ENCODE measurements at regions not wholly inside any gene's neighbourhood (a gene's known extent, or its start where the extent isn't known, plus 50 kb on each side); places are given as distances from the start of the nearest gene placed in this dataset.

GRCh38 chrX:45815441-45815840, 614.8 kb upstream of the DIPK2B start:
- Histone ChIP-seq H3K4me1 (ENCODE audit: insufficient read depth, low read length) (no peaks in the 10 kb centered on the region), H3K79me2 (ENCODE audit: insufficient read depth, low read length) (peaks cover 17% of the 10 kb centered on the region; the same call in 1 of the 2 replicates), H3K27ac (ENCODE audit: low read length) (no peak overlapping the region), H3K36me3 (ENCODE audit: insufficient read depth, low read length) (0 out of 2 replicates have a peak, but pooled peaks cover 3% of the 10 kb centered on the region), H3K27me3 (ENCODE audit: insufficient read depth, low read length, poor library complexity) (no peaks in the 10 kb centered on the region), H2AFZ (ENCODE audit: low read depth, low read length) (no peak overlapping the region), H4K20me1 (ENCODE audit: insufficient read depth, low read length) (no peaks in the 10 kb centered on the region), H3K4me2 (ENCODE audit: insufficient read depth, low read length) (no peak overlapping the region), H3K9ac (ENCODE audit: low read depth, low read length) (no peak overlapping the region), H3K4me3 (ENCODE audit: low read depth in 1 of 2, low read length in 2 of 2) (no peak overlapping the region), H3K9me3 (ENCODE audit: insufficient read depth, low read length, severe bottlenecking) (no peaks in the 10 kb centered on the region)
- TF ChIP-seq, protein P1, sequence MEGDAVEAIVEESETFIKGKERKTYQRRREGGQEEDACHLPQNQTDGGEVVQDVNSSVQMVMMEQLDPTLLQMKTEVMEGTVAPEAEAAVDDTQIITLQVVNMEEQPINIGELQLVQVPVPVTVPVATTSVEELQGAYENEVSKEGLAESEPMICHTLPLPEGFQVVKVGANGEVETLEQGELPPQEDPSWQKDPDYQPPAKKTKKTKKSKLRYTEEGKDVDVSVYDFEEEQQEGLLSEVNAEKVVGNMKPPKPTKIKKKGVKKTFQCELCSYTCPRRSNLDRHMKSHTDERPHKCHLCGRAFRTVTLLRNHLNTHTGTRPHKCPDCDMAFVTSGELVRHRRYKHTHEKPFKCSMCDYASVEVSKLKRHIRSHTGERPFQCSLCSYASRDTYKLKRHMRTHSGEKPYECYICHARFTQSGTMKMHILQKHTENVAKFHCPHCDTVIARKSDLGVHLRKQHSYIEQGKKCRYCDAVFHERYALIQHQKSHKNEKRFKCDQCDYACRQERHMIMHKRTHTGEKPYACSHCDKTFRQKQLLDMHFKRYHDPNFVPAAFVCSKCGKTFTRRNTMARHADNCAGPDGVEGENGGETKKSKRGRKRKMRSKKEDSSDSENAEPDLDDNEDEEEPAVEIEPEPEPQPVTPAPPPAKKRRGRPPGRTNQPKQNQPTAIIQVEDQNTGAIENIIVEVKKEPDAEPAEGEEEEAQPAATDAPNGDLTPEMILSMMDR (IDR thresholded peaks at IDR 0.05; ENCODE audit: borderline replicate concordance, extremely low read depth, low read length, poor library complexity, severe bottlenecking) = no peak
- TF ChIP-seq EZH2 (IDR thresholded peaks at IDR 0.05; ENCODE audit: borderline replicate concordance, low read depth, low read length, severe bottlenecking) = no peak
- no peak for ATAC-seq (ENCODE audit: insufficient read depth, low read depth)
- no peak for DNase-seq

- no peak overlapping the region for H3K27ac ChIP-seq (ENCODE audit: low read length)
- H4K20me1 ChIP-seq (ENCODE audit: insufficient read depth, low read length) = no peaks in the 10 kb centered on the region
- TF ChIP-seq EZH2 (IDR thresholded peaks at IDR 0.05; ENCODE audit: borderline replicate concordance, low read depth, low read length, severe bottlenecking) = no peak
- TF ChIP-seq, protein P1 (IDR thresholded peaks at IDR 0.05; ENCODE audit: borderline replicate concordance, extremely low read depth, low read length, poor library complexity, severe bottlenecking) = no peak
- H2AFZ ChIP-seq (ENCODE audit: low read depth, low read length) = no peak overlapping the region
- H3K9ac ChIP-seq (ENCODE audit: low read depth, low read length) = no peak overlapping the region
- H3K36me3 ChIP-seq (ENCODE audit: insufficient read depth, low read length) = no peaks in the 10 kb centered on the region; the same call in 1 of the 2 replicates
- ATAC-seq (ENCODE audit: insufficient read depth, low read depth) (no peak), DNase-seq (no peak)
- H3K4me3 ChIP-seq (ENCODE audit: low read depth in 1 of 2, low read length in 2 of 2) = no peak overlapping the region
- no peak overlapping the region for H3K4me2 ChIP-seq (ENCODE audit: insufficient read depth, low read length)
- H3K27me3 ChIP-seq (ENCODE audit: insufficient read depth, low read length, poor library complexity) = no peaks in the 10 kb centered on the region
- no peaks in the 10 kb centered on the region for H3K9me3 ChIP-seq (ENCODE audit: insufficient read depth, low read length, severe bottlenecking)
- H3K79me2 ChIP-seq (ENCODE audit: insufficient read depth, low read length) = peaks cover 21% of the 10 kb centered on the region; the same call in 1 of the 2 replicates
- peaks cover 27% of the 10 kb centered on the region for H3K4me1 ChIP-seq (ENCODE audit: insufficient read depth, low read length)
Measured at GRCh38 chrX:45811326-45811725, 610.6 kb upstream of the DIPK2B start.

- Histone ChIP-seq H3K27ac (ENCODE audit: low read length) (peak overlapping the region; percentile 76), H3K4me2 (ENCODE audit: insufficient read depth, low read length) (peak overlapping the region; percentile 69), H3K27me3 (ENCODE audit: insufficient read depth, low read length, poor library complexity) (no peaks in the 10 kb centered on the region), H4K20me1 (ENCODE audit: insufficient read depth, low read length) (no peaks in the 10 kb centered on the region), H3K36me3 (ENCODE audit: insufficient read depth, low read length) (no peaks in the 10 kb centered on the region; the same call in 1 of the 2 replicates), H3K79me2 (ENCODE audit: insufficient read depth, low read length) (peaks cover 41% of the 10 kb centered on the region), H3K4me1 (ENCODE audit: insufficient read depth, low read length) (peaks cover 38% of the 10 kb centered on the region), H3K9me3 (ENCODE audit: insufficient read depth, low read length, severe bottlenecking) (no peaks in the 10 kb centered on the region), H3K4me3 (ENCODE audit: low read depth in 1 of 2, low read length in 2 of 2) (peak overlapping the region in 1 of 2 experiments; percentile 58; a peak in 2 of 4 replicates), H3K9ac (ENCODE audit: low read depth, low read length) (peak overlapping the region; percentile 50), H2AFZ (ENCODE audit: low read depth, low read length) (peak overlapping the region; percentile 19; the same call in 1 of the 2 replicates)
- peak; percentile 56; the same call in 2 of the 3 replicates for ATAC-seq (ENCODE audit: insufficient read depth, low read depth)
- DNase-seq = peak; percentile 40
- TF ChIP-seq EZH2 (IDR thresholded peaks at IDR 0.05; ENCODE audit: borderline replicate concordance, low read depth, low read length, severe bottlenecking) = no peak
- TF ChIP-seq, protein P1 (IDR thresholded peaks at IDR 0.05; ENCODE audit: borderline replicate concordance, extremely low read depth, low read length, poor library complexity, severe bottlenecking) = no peak
Measured at GRCh38 chrX:45807572-45808425, 607.1 kb upstream of the DIPK2B start.
